H9 (cell line): ENCODE measurements at regions not wholly inside any gene's neighbourhood (a gene's known extent, or its start where the extent isn't known, plus 50 kb on each side); places are given as distances from the start of the nearest gene placed in this dataset.

Experiments
- DNase-seq: peaks from one replicate; pipeline ENCODE4 v3.0.0-alpha.2; 2017
- H2AFZ ChIP-seq: one replicate; pipeline ENCODE4 v1.6.1; 2013; ENCODE audit warnings: mild to moderate bottlenecking, low read length, control low read depth, moderate library complexity
- H2AK5ac ChIP-seq: 2 replicates; pipeline ENCODE4 v1.6.1; 2013; ENCODE audit warnings: low read length, control low read depth, mixed read lengths; ENCODE audit not compliant: insufficient read length
- H2BK120ac ChIP-seq: one replicate; pipeline ENCODE4 v1.6.1; 2013; ENCODE audit warnings: low read depth, mild to moderate bottlenecking, low read length, control low read depth, inconsistent platforms; ENCODE audit not compliant: poor library complexity, severe bottlenecking
- H2BK12ac ChIP-seq: 2 replicates; pipeline ENCODE4 v1.6.1; 2013; ENCODE audit warnings: low read length, control low read depth, mixed read lengths, low read depth; ENCODE audit not compliant: insufficient read length
- H2BK15ac ChIP-seq: 2 replicates; pipeline ENCODE4 v1.6.1; 2013; ENCODE audit warnings: low read depth, low read length, control low read depth
- H2BK20ac ChIP-seq: one replicate; pipeline ENCODE4 v1.6.1; 2013; ENCODE audit warnings: low read depth, mild to moderate bottlenecking, low read length, control low read depth, inconsistent platforms; ENCODE audit not compliant: poor library complexity, severe bottlenecking
- H2BK5ac ChIP-seq: 2 replicates; pipeline ENCODE4 v1.6.1; 2013; ENCODE audit warnings: low read length, control low read depth, mixed read lengths; ENCODE audit not compliant: insufficient read length
- H3K14ac ChIP-seq: 2 replicates; pipeline ENCODE4 v1.6.1; 2013; ENCODE audit warnings: low read length, control low read depth; ENCODE audit not compliant: insufficient read depth
- H3K18ac ChIP-seq: 2 replicates; pipeline ENCODE4 v1.6.1; 2013; ENCODE audit warnings: low read depth, mild to moderate bottlenecking, mixed read lengths, low read length, control low read depth; ENCODE audit not compliant: insufficient read length
- H3K23ac ChIP-seq: 2 replicates; pipeline ENCODE4 v1.6.1; 2013; ENCODE audit warnings: low read length, control low read depth, mixed read lengths, low read depth; ENCODE audit not compliant: insufficient read length
- H3K23me2 ChIP-seq: 2 replicates; pipeline ENCODE4 v1.6.1; 2013; ENCODE audit warnings: low read depth, mild to moderate bottlenecking, mixed read lengths, low read length, control low read depth; ENCODE audit not compliant: insufficient read length, poor library complexity, severe bottlenecking
- H3K27ac ChIP-seq: 2 replicates; pipeline ENCODE4 v1.5.1; 2013; ENCODE audit warnings: low read length, control low read depth, mixed read lengths, low read depth; ENCODE audit not compliant: insufficient read length
- H3K27me3 ChIP-seq: 2 replicates; pipeline ENCODE4 v1.6.1; 2013; ENCODE audit warnings: low read length, control low read depth, inconsistent platforms; ENCODE audit not compliant: insufficient read depth
- H3K4ac ChIP-seq: 2 replicates; pipeline ENCODE4 v1.6.1; 2013; ENCODE audit warnings: low read depth, mild to moderate bottlenecking, control low read depth, inconsistent platforms, low read length, moderate library complexity
- H3K4me1 ChIP-seq: 2 replicates; pipeline ENCODE4 v1.6.1; 2013; ENCODE audit warnings: low read length, control low read depth, inconsistent platforms; ENCODE audit not compliant: insufficient read depth
- H3K4me2 ChIP-seq: 2 replicates; pipeline ENCODE4 v1.6.1; 2013; ENCODE audit warnings: low read length, control low read depth, mixed read lengths; ENCODE audit not compliant: insufficient read length, insufficient read depth
- H3K56ac ChIP-seq: 2 replicates; pipeline ENCODE4 v1.6.1; 2013; ENCODE audit warnings: low read depth, mild to moderate bottlenecking, mixed read lengths, low read length, control low read depth; ENCODE audit not compliant: insufficient read length
- H3K79me1 ChIP-seq: 2 replicates; pipeline ENCODE4 v1.6.1; 2013; ENCODE audit warnings: low read depth, mild to moderate bottlenecking, moderate library complexity, low read length, control low read depth, inconsistent platforms; ENCODE audit not compliant: insufficient read depth, poor library complexity, severe bottlenecking
- H3K79me2 ChIP-seq: 2 replicates; pipeline ENCODE4 v1.6.1; 2013; ENCODE audit warnings: low read length, control low read depth, inconsistent platforms; ENCODE audit not compliant: insufficient read depth
- H3K9ac ChIP-seq: 2 replicates; pipeline ENCODE4 v1.6.1; 2013; ENCODE audit warnings: low read length, control low read depth, mixed read lengths; ENCODE audit not compliant: insufficient read length; ENCODE audit errors: extremely low read depth
- H3K9me3 ChIP-seq: one replicate; pipeline ENCODE4 v1.6.1; 2013; ENCODE audit warnings: low read depth, low read length, inconsistent platforms; ENCODE audit not compliant: control insufficient read depth
- H3T11ph ChIP-seq: one replicate; pipeline ENCODE4 v1.6.1; 2013; ENCODE audit warnings: mild to moderate bottlenecking, low read length, control low read depth, inconsistent platforms
- H4K20me1 ChIP-seq: one replicate; pipeline ENCODE4 v1.6.1; 2013; ENCODE audit not compliant: control insufficient read depth, insufficient read length, insufficient read depth
- H4K5ac ChIP-seq: 2 replicates; pipeline ENCODE4 v1.6.1; 2013; ENCODE audit warnings: low read depth, mild to moderate bottlenecking, mixed read lengths, low read length, control low read depth; ENCODE audit not compliant: insufficient read length
- H4K8ac ChIP-seq: replicated peaks from 2 replicates; pipeline ENCODE4 v1.6.1; 2013; ENCODE audit warnings: low read length, control low read depth, mixed read lengths, low read depth; ENCODE audit not compliant: insufficient read length
- H4K91ac ChIP-seq: 2 replicates; pipeline ENCODE4 v1.6.1; 2013; ENCODE audit warnings: low read depth, mild to moderate bottlenecking, moderate library complexity, mixed read lengths, low read length, control low read depth; ENCODE audit not compliant: insufficient read length
- H3K27ac Mint-ChIP-seq, 3 experiments: 2 replicates in 2 of 3; 3 replicates in 1 of 3; pipeline ENCODE4 v1.8.0; 2020 to 2021; ENCODE audit warnings: mixed read lengths in 3 of 3, mild to moderate bottlenecking in 1 of 3, moderate library complexity in 1 of 3
- H3K27me3 Mint-ChIP-seq: 2 replicates; pipeline ENCODE4 v1.8.0; 2021; ENCODE audit warnings: low read depth, mild to moderate bottlenecking, moderate library complexity, mixed read lengths
- H3K36me3 Mint-ChIP-seq, 3 experiments: 2 replicates in 2 of 3; 3 replicates in 1 of 3; pipeline ENCODE4 v1.8.0; 2020 to 2021; ENCODE audit warnings: low read depth in 3 of 3, mixed read lengths in 3 of 3; ENCODE audit not compliant: insufficient read depth in 1 of 3
- H3K4me1 Mint-ChIP-seq, 2 experiments: 2 replicates each; pipeline ENCODE4 v1.8.0; 2020; ENCODE audit warnings: mixed read lengths in 2 of 2
- H3K4me3 Mint-ChIP-seq, 2 experiments: 2 replicates in 1 of 2; 3 replicates in 1 of 2; pipeline ENCODE4 v1.8.0; 2020 to 2021; ENCODE audit warnings: mild to moderate bottlenecking in 2 of 2, mixed read lengths in 2 of 2, moderate library complexity in 1 of 2
- H3K9me3 Mint-ChIP-seq, 2 experiments: 2 replicates in 1 of 2; 3 replicates in 1 of 2; pipeline ENCODE4 v1.8.0; 2020; ENCODE audit warnings: mild to moderate bottlenecking in 2 of 2, mixed read lengths in 2 of 2, moderate library complexity in 1 of 2
- WGBS: extraction: QIAGEN DNeasy Blood & Tissue Kit; methylation state at CpG from one replicate; pipeline ENCODE4 v1.1.7; 2013; ENCODE audit warnings: missing lambda C conversion rate, low lambda C conversion rate, mixed read lengths; ENCODE audit not compliant: insufficient read length; ENCODE audit errors: extremely low coverage; 5-methylcytosine and 5-hydroxymethylcytosine counted together
- TF ChIP-seq, protein P1 (sequence below): fragments of 200-600 bp; sonication (generic); conservative IDR thresholded peaks from 3 replicates; pipeline ENCODE4 v1.8.0; 2021; ENCODE audit warnings: antibody characterized with exemption, mild to moderate bottlenecking

GRCh38 chr12:91455321-91455720 is 272.7 kb upstream of the DCN start:
- H3K4me1 ChIP-seq: no peaks in the 10 kb centered on the region
- no peak overlapping the region for H3T11ph ChIP-seq
- no peak overlapping the region for H4K8ac ChIP-seq
- no peak overlapping the region for H3K14ac ChIP-seq
- Mint-ChIP-seq H3K9me3 (peaks cover 2 to 8% of the 10 kb centered on the region in 2 experiments; a peak in 2 of 5 replicates), H3K27ac (no peak overlapping the region), H3K36me3 (peaks cover 0 to 6% (median 0%) of the 10 kb centered on the region in 3 experiments; a peak in 2 of 7 replicates), H3K4me1 (no peaks in the 10 kb centered on the region), H3K4me3 (no peak overlapping the region), H3K27me3 (no peaks in the 10 kb centered on the region)
- no peak overlapping the region for H2BK120ac ChIP-seq
- no peaks in the 10 kb centered on the region for H3K23me2 ChIP-seq
- no peak overlapping the region for H3K23ac ChIP-seq
- H2BK12ac ChIP-seq: no peak overlapping the region
- no peak overlapping the region for H2AK5ac ChIP-seq
- H2BK20ac ChIP-seq: no peak overlapping the region
- H2AFZ ChIP-seq: no peak overlapping the region
- H2BK5ac ChIP-seq: no peak overlapping the region
- no peaks in the 10 kb centered on the region for H3K79me2 ChIP-seq
- H3K9ac ChIP-seq: no peak overlapping the region
- no peak overlapping the region for H2BK15ac ChIP-seq
- no peak overlapping the region for H3K4ac ChIP-seq
- no peak overlapping the region for H3K27ac ChIP-seq
- no CpG with 5 or more reads among the region's 5 CpGs for WGBS
- no peak overlapping the region for H3K56ac ChIP-seq
- TF ChIP-seq, protein P1, sequence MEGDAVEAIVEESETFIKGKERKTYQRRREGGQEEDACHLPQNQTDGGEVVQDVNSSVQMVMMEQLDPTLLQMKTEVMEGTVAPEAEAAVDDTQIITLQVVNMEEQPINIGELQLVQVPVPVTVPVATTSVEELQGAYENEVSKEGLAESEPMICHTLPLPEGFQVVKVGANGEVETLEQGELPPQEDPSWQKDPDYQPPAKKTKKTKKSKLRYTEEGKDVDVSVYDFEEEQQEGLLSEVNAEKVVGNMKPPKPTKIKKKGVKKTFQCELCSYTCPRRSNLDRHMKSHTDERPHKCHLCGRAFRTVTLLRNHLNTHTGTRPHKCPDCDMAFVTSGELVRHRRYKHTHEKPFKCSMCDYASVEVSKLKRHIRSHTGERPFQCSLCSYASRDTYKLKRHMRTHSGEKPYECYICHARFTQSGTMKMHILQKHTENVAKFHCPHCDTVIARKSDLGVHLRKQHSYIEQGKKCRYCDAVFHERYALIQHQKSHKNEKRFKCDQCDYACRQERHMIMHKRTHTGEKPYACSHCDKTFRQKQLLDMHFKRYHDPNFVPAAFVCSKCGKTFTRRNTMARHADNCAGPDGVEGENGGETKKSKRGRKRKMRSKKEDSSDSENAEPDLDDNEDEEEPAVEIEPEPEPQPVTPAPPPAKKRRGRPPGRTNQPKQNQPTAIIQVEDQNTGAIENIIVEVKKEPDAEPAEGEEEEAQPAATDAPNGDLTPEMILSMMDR: no peak
- H4K5ac ChIP-seq: no peak overlapping the region
- no peak overlapping the region for H3K18ac ChIP-seq
- H3K79me1 ChIP-seq: no peaks in the 10 kb centered on the region
- no peaks in the 10 kb centered on the region for H3K27me3 ChIP-seq
- DNase-seq: no peak
- H3K4me2 ChIP-seq: no peak overlapping the region
- H4K20me1 ChIP-seq: no peaks in the 10 kb centered on the region
- H4K91ac ChIP-seq: no peak overlapping the region
- H3K9me3 ChIP-seq: no peaks in the 10 kb centered on the region
